CD4-positive, alpha-beta T cell treated with Interleukin-6 for 4 hours (primary cell): ENCODE measurements at regions not wholly inside any gene's neighbourhood (a gene's known extent, or its start where the extent isn't known, plus 50 kb on each side); places are given as distances from the start of the nearest gene placed in this dataset.

ENCODE experiments used
- DNase-seq: peaks from one replicate; pipeline ENCODE4 v3.0.0-alpha.2; 2020; ENCODE audit warnings: mixed read lengths

DNA sequence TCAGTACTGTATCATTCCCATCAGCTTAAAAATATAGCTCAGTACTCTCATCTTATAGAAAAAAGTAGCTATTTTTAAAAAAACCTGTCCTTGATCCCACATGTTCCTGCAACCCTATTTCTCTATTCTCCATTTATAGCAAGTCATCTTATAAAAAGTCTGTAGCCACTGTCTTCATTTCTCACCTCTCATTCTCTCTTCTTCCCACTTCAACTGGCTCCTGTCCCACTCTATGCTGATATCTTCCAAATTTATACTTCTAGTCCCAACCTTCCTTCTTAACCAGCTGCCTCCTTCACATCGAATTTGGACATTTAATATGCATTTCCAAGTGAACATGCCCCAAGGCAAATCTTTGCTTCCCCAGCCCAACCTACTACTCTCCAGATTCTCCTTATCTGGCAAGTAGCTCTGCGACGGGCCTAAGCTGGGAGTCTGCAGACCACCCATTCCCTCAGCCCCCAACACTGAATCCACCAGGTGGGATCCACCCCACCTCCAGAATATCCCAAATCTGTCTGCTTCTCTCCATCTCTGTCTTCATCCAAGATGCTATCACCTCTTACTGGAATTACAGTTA lies 52.0 kb upstream of the TANC2 start:
- no peak for DNase-seq

DNA sequence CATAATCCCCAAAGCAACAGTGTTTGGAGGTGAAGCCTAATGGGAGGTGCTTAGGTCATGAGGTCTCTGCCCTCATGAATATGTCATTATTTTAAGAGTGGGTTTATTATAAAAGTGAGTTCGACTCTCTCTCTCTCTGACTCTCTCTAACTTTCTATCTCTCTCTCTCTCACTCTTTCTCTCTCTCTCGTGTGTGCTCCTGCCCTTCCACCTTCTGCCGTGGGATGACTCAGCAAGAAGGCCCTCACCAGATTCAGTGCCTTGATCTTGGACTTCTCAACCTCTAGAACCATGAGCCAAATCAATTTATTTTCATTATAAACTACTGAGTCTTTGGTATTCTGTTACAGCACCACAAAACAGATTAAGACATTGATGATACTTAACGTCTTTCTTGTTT lies 53.7 kb upstream of the TANC2 start:
- DNase-seq, result no peak

DNA sequence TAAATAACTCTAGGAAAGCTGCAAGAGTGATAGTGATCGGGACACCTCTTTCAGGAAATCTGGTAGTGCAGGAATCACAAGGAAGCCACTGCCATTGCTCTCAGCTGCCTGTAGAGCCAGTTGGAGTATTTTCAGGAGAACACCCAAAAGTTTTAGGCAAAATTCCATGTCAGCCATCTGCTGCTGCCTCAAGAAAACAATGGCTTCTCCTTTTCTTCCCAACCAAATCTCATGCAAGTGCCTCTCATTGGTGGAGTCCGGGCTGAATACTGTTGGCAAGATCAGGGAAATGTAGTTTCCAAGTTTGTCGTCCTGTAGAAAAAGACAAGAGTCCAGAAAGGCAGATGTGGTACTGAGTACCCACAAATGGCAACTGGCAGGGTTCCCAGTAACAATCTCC lies 54.9 kb upstream of the TANC2 start:
- DNase-seq, result no peak

DNA sequence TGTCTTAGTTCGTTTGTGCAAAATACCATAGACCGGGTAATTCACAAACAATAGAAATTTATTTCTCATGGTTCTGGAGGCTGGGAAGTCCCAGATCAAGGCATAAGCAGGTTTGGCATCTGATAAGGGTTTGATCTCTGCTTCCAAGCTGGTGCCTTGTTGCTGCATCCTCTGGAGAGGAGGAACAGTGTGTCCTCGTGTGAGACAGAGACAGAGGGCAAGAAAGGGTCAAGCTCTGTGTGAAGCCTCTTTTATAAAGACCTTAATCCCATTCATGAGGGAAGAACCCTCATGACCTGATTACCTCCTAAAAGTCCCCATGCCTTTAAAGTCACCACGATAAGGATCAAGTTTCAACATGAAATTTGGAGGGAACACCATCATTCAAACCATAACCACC lies 55.8 kb upstream of the TANC2 start:
- no peak for DNase-seq

DNA sequence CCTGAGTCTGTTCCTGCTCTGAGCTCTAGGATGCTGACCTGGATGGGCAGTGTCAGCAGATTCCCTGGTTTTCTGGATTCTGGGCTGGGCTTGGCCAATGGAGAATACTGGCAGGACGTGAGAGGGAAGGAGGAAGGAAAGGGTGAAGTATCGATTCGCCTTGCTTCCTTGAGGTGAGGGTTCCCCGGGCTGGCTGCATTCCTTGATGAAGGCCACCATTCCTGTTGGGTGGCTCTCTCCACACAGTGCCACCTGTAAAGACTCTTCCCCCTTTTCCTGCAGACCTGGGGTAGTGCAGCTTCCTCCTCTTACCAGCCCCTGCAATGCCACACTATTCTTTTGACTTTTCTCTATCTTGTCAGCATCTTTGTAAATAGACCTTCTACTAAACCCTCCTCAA lies 58.1 kb upstream of the TANC2 start:
- DNase-seq, result no peak

DNA sequence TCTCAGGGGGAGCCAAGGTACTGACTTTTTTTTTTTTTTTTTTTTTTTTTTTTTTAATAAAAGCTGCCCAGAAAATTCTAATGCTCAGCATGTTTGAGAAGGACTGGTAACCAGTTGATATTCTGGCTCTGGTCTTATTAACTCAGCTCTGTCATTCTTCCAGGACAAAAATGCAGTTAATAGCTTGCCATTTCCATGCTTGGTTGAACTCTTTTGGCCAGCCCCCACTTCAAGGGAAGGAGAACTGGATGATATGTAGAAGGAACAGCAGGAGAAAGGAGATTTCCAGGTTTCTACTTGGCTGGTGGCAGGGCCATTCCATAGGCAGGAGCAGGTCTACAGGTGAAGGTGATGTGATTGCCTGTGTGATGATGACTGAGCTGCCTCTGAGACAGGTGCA lies 59.2 kb upstream of the TANC2 start:
- no peak for DNase-seq

DNA sequence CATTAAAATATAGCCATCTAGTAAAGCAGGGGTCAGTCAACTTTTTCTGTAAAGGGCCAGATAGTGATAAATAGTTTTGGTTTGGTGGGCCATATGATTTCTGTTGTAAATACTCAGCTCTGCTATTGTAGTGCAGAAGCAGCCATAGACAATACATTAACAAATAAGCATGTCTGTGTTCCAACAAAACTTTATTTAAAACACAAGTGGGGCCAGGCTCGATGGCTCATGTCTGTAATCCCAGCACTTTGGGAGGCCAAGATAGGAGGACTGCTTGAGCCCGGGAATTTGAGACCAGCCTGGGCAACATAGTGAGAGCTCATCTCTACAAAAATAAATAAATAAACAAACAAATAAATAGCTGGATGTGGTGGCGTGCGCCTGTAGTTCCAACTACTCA lies 60.8 kb upstream of the TANC2 start:
- DNase-seq, result no peak

DNA sequence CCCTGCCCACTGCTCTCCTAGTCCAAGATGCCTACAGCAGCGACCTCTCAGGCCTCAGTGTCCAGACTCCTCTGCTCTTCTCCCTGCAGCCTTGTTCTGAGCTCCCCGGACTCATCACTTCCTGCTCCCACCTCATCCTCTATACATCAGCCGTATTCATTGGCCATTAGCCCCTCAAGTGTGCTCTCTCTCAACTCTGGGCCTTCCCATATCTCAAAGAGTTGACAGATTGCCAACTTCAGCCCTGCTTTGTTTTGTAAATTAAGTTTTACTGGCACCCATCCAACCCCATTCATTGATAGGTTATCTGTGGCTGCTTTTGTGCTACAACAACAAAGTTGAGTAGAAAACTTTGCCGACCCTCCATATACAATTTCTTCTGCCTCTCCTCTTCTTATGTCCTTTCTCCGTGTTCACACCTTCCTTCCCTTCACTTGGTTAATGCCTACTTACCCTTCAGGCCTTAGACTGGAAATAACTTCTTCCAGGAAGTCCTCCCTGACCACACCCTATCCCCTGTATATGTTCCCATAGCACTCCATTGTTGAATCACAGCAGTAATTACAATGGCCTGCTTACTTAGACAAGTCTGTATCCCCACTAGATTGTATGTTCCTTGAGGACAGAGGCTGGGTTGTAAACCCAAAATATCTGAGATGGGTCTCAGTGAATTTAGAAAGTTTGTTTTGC lies 63.4 kb upstream of the TANC2 start:
- DNase-seq, result no peak

DNA sequence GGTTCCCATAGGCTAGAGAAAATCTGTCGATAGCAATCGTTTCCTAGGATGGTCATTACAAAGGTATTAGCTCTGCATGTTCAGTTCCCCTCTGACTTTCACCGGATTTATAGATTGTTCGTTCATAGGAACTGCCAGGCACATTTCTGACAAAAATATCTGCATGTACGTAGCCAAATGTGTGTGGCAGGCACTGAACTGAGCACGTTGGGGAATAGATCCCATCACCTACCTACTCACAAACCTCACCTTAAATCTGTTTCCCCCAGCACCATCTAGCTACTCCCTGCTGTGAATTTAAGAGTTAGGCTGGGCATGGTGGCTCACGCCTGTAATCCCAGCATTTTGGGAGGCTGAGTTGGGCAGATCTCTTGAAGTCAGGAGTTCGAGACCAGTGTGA lies 64.5 kb upstream of the TANC2 start:
- no peak for DNase-seq

DNA sequence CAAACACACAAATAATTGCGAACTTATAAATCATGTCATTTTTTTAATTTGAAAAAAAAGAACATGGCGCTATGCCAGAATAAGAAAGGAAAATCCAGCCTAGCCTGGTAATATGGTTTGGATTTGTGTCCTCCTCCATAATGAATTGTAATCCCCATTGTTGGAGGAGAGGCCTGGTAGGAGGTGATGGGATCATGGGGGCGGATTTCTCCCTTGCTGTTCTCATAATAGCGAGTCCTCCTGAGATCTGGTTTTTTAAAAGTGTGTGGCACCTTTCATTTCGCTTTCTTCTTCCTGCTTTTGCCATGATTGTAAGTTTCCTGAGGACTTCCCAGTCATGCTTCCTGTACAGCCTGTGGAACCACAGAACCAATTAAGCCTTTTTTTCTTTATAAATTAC lies 65.9 kb upstream of the TANC2 start:
- no peak for DNase-seq

DNA sequence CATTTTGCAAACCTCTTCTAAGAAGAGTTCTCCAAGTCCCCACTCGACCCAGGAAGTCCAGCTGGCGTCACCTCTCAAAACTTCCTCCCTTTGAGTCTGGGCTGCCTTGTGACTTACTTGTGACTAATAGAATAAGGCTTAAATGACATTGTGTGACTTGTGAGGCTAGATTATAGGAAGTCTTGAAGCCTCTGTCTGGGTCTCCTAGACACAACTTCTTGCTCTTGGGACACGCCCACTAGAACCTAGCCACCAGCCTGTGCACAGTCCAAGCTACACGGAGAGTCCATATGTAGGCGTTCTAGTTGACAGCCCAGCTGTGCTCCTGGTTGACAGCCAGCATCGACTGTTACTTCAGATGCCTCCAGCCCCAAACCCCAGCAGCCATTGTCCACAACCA lies 66.7 kb upstream of the TANC2 start:
- DNase-seq, result no peak

DNA sequence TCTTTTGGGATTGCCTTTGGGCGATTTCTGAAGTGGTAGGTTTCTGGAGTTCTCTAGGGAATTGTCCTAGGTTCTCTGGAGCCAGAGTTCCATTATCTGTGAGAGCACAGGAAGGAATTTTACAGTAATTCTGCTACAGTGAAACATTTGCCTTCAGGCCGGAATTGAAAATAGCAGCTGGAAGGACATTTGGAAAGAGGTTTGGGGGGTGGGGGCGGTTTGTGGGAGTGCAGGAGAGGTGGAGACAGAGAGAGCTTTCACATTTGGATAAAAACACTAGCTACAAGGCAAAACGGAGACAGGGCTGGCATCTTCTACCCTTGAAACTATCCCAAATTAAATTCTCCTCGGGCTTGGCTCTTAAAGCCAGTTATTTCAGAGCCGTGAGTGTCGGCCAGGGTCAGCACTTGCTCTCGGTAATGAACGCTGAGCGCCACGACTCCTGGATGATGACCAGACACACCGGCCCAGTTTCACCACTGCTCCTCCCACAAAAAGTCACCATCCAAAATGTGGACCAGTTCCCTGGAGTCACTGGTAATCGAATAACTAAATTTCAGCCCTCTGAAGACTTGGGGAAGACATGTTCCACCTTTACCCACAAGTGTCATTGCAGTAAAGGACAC lies 67.7 kb upstream of the TANC2 start:
- no peak for DNase-seq

DNA sequence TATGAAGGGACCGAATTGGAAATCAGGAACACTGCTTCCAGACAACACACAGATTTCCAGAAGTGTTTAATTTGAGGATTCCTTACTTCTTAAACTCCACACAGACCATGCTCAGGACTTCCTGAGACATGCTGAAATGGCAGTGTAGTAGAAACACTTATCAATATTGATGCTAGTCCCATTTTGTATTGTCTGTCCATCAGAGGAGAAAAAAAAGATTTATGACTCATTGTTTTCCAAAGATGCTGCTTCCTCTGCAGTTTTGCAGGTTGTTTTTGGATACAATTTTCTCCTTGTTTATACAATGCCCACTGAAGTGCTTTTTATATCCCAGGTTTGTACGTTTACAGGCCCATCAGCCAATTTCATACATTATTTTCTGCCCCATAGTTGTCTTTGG lies 68.3 kb upstream of the TANC2 start:
- no peak for DNase-seq

DNA sequence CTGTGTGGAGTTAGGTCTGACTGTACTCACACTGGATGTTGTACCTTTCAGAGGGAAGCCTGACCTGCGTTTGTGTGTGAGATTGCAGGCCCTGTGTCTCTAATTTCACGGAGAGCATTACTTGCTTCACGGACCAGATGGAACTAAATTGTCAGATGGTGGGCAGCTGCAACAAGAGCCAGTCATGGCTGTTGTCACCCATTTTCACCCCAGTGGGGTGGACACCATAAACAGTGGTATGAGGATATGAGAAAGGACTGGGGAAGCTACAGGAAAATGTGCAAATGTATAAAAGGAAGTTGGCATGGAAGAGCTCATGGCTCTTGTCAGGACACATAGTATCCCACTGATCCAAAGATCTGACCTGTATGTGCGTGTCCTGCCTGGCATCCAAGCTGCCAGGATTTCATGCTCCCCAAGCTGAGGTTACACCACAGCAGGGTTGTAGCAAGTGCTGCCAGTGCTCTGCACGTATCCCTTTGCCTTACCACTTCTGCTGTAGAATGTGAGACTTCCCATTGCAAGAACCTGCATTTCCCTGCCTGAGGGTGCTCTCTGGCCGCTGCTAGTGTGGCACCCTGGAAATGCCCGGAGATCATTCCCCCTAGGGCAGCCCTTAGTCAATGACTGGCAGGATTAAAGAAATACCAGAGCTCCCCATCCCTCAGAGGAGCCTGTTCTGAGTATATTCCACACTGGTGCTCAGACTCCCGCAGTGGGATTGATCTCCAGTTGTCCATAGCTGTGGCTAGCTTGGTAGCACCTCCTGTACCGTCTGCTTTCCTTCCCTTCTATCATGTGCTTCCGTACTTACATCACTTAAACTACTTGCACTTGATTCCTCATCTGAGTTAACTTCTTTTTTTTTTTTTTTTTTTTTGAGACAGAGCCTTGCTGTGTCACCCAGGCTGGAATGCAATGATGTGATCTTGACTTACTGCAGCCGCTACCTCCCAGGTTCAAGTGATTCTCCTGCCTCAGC lies 70.4 kb upstream of the TANC2 start:
- no peak for DNase-seq

DNA sequence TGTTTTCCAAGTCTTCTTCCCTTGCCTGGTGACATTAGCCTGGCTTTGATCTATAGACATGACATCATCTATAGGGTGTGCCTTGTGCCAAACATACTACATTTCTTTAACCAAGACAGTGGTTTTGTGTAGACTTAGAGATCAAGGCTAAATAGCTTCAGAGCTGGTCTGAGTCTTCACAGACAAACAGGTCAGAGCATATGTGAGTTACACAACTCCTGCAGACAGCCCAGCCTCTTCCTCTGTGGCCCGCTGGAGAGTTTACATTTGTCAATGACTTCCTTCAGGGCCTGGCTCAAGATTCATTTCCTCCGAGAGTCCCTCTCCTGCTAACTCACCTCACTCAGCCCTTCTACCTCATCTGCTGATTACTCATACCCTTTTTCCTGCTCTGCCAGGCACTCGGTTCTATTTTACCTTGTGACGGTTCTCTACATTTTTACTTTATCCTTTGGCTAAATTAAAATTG lies 73.1 kb upstream of the TANC2 start:
- peak; percentile 19 for DNase-seq

DNA sequence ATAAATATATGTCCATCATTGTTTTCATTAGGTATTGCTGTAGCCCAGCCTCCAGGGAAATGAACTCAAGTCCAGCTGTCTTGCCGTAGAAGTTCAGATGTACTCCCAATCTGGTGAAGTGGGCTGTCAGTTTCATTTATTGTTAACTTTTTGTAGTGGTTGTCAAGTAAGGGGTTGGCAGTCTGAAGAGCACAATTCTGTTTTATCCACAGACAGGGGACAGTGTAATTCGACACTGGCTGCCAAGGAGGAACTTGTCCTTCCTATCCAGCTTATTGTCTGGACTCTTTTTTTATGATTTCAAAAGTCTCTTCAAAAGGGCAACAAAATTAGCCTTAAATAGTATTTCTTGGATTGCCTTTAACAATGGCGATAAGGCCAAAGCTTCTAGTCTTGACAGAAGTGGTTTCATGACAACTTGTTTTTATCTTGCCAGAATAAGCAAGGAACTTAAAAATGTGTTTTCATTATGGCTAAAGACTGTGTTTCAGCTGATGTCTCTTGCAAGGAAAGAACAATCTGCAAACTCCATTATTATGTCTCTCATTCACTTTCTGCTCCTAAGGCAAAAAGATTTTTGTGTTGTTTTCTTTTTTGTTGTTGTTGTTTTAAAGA lies 73.9 kb upstream of the TANC2 start:
- no peak for DNase-seq

DNA sequence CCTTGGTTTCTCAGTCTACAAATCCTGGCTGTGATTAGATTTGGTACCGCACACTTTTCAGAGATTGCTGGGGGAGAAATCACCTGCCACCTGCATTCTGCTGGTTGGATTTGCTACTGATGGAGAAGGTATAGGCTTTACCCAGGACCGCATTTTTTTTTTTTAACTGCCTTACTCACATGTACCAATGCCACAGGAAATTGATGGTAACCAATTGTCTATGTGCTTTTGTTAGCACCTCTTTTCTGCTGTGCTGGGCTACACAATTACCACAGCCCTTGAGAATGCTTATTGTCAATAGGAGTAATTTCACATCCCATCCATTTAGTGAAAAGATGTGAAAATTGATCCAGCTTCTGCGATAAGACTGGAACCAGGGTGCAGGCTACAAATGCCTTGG lies 74.4 kb upstream of the TANC2 start:
- DNase-seq, result no peak

DNA sequence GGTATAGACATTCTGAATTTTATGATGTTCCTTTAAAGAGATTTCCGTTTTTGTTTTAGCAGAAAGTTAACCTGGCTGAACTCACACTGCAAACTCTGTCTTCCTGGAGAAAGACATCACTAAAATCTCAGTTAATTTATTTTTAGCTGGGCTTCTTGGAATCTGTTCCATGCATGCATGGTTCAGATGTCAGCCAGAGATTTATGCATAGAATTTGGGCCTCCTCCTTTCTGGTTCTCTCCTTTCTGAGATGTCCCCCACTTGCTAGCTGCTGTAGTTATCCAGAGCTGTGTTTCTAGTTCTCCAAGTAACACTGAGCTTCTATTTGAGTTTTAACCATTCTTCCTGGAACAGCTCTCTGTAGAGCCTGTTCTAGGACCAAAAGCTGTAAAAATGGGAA lies 77.3 kb upstream of the TANC2 start:
- no peak for DNase-seq

DNA sequence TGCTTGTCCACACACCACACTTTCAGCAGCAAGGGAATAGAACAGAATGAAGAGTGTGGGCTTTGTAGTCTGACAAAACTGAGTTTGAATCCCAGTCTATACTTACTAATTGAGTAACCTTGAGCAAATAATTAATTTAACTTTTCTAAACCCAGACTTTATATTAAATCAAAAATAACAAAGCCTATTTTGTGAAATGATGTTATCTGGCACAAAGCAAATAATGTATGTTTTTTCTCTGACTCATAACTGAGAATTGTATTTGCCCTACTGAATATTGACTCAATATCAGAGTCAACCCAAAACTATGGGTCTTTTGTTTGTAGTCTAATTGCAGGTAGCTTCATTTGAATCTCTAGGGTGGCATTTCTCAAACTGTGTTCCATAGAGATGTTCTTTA lies 77.9 kb upstream of the TANC2 start:
- no peak for DNase-seq

DNA sequence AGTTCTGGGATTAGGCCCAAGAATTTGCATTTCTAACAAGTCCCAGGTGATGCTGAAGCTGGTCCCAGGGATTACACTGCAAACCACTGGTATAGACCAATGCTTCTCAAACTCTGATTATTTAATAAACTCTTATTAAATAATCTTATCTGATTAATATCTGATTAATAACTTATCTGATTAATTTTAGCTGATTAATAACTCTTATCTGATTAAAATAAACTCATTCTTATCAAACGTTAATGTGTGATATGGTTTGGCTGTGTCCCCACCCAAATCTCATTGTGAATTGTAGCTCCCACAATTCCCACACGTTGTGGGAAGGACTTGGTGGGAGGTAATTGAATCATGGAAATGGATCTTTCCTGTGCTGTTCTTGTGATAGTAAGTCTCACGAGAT lies 78.6 kb upstream of the TANC2 start:
- no peak for DNase-seq

DNA sequence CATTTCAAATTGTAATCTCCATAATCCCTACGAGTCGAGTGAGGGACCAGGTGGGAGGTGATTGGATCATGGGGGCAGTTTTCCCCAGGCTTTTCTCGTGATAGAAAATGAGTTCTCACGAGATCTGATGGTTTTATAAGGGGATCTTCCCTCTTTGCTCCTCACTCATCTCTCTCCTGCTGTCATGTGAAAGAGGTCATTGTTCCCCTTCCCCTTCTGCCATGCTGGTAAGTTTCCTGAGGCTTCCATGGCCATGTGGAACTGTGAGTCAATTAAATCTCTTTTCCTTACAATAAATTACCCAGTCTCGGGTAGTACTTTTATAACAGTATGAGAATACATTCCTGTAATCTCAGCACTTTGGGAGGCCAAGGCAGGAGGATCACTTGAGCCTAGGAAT lies 76.7 kb upstream of the MARCHF10 start:
- no peak for DNase-seq

DNA sequence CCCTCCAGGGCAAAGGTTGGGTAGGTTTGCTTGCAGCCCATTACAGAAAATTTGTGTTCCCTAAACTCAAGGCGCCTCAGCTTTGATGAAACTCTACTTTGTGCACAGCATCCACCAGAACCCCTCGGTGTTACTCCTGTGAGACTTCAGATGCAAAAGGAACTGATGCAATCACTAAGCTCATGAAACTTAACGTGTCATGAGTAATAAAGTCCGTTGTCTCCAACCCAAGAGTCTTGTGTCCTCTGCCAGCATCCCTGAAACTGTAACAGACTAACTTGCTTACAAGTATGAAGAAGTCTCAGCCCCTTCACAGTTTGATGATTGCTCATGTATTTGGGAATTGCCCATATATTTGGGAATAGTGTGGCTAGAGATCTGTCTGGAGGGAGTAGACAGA lies 74.8 kb upstream of the MARCHF10 start:
- no peak for DNase-seq

DNA sequence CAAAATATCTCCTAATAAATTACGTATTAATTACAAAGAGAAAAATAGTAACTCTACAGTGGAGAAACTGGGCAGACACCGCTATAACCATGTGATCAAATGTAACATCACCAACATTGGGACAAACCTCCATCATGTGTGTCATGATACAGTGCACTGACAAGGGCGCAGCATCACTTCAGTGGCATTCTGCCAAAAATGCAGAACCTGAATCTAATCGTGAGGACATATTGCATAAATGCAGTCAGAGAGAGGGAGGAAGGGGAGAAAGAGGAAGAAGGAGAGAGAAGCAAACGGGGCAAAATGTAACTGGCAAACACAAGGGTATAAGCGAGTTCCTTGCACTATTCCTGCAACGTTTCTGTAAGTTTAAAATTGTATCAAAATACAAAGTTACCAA lies 74.2 kb upstream of the MARCHF10 start:
- no peak for DNase-seq
